H1 (cell line): ENCODE measurements at regions not wholly inside any gene's neighbourhood (a gene's known extent, or its start where the extent isn't known, plus 50 kb on each side); places are given as distances from the start of the nearest gene placed in this dataset.

ENCODE experiments used
- CTCF ChIA-PET: fragments of 300-600 bp; sonication (Branson Sonifier 250); formaldehyde crosslinking; loops from one replicate; lab custom pipeline; 2021; ENCODE audit not compliant: partially characterized antibody; lab: Charles Lee
- POLR2A ChIA-PET: fragments of 300-600 bp; sonication (Branson Sonifier 250); formaldehyde crosslinking; loops from one replicate; lab custom pipeline; 2021; ENCODE audit warnings: inconsistent platforms; ENCODE audit not compliant: partially characterized antibody; lab: Charles Lee
- DNase-seq, 2 experiments: peaks; one replicate each; pipeline versions ENCODE4 v3.0.0 to v3.0.0-alpha.2; 2010 to 2022; ENCODE audit warnings: low spot score in 2 of 2, low read depth in 1 of 2, mixed read lengths in 1 of 2
- FAIRE-seq: peaks from 2 replicates; lab custom pipeline; 2011; peaks lifted over from hg19 to GRCh38; lab: Jason Lieb, UNC
- H2AFZ ChIP-seq: 2 replicates; pipeline ENCODE4 v1.8.1; 2012; ENCODE audit warnings: low read length, inconsistent platforms
- H2AK5ac ChIP-seq: 2 replicates; pipeline ENCODE4 v1.6.1; 2013; ENCODE audit warnings: low read depth, low read length
- H2BK120ac ChIP-seq: replicated peaks from 2 replicates; pipeline ENCODE3; 2013; ENCODE audit warnings: low read depth, low read length, inconsistent platforms
- H2BK12ac ChIP-seq: 2 replicates; pipeline ENCODE4 v1.6.1; 2013; ENCODE audit warnings: low read depth, low read length
- H2BK15ac ChIP-seq: 2 replicates; pipeline ENCODE4 v1.6.1; 2013; ENCODE audit warnings: low read length
- H2BK20ac ChIP-seq: 2 replicates; pipeline ENCODE4 v1.6.1; 2013; ENCODE audit warnings: low read length
- H2BK5ac ChIP-seq: 2 replicates; pipeline ENCODE4 v1.6.1; 2013; ENCODE audit warnings: low read depth, low read length
- H3K14ac ChIP-seq: 2 replicates; pipeline ENCODE4 v1.6.1; 2013; ENCODE audit warnings: inconsistent platforms; ENCODE audit not compliant: insufficient read length
- H3K18ac ChIP-seq: 2 replicates; pipeline ENCODE4 v1.6.1; 2013; ENCODE audit warnings: low read length; ENCODE audit errors: extremely low read depth
- H3K23ac ChIP-seq: 2 replicates; pipeline ENCODE4 v1.6.1; 2013; ENCODE audit warnings: inconsistent platforms; ENCODE audit not compliant: insufficient read length
- H3K23me2 ChIP-seq: 2 replicates; pipeline ENCODE4 v1.6.1; 2013; ENCODE audit warnings: low read depth, low read length
- H3K27ac ChIP-seq: 2 replicates; pipeline ENCODE4 v1.6.1; 2011; ENCODE audit warnings: low read depth, low read length, inconsistent platforms
- H3K27me3 ChIP-seq, 4 experiments: replicated peaks in 1 of 4; 1 replicate in 1 of 4; 2 replicates in 3 of 4; pipeline versions ENCODE4 v1.6.1 to v1.8.1; 2011 to 2013; ENCODE audit warnings: low read length in 3 of 4, mild to moderate bottlenecking in 3 of 4, inconsistent platforms in 2 of 4, mixed read lengths in 2 of 4, moderate library complexity in 1 of 4; ENCODE audit not compliant: control insufficient read depth in 3 of 4, insufficient read depth in 3 of 4; ENCODE audit errors: extremely low read depth in 1 of 4
- H3K36me3 ChIP-seq, 4 experiments: 2 replicates each; pipeline versions ENCODE4 v1.6.1 to v1.8.1; 2011 to 2013; ENCODE audit warnings: mild to moderate bottlenecking in 4 of 4, low read length in 3 of 4, moderate library complexity in 2 of 4, control low read depth in 1 of 4, inconsistent platforms in 1 of 4; ENCODE audit not compliant: insufficient read depth in 4 of 4, control insufficient read depth in 2 of 4
- H3K4ac ChIP-seq: replicated peaks from 2 replicates; pipeline ENCODE3; 2013; ENCODE audit warnings: low read length, low read depth, mixed read lengths, inconsistent platforms; ENCODE audit not compliant: insufficient read length
- H3K4me1 ChIP-seq, 4 experiments: replicated peaks in 1 of 4; 1 replicate in 1 of 4; 2 replicates in 3 of 4; pipeline versions ENCODE4 v1.6.1 to v1.8.1; 2011 to 2013; ENCODE audit warnings: low read length in 3 of 4, inconsistent platforms in 2 of 4, mixed read lengths in 1 of 4; ENCODE audit not compliant: insufficient read depth in 4 of 4, control insufficient read depth in 3 of 4
- H3K4me2 ChIP-seq, 2 experiments: 2 replicates each; pipeline versions ENCODE4 v1.6.1 to v1.8.1; 2011 to 2013; ENCODE audit warnings: low read depth in 2 of 2, low read length in 2 of 2, control low read depth in 1 of 2, inconsistent platforms in 1 of 2, mild to moderate bottlenecking in 1 of 2; ENCODE audit not compliant: insufficient read depth in 1 of 2
- H3K4me3 ChIP-seq, 4 experiments: fragments of 200-600, 300-600 bp in 1 of 4; sonication (generic), shearing (Covaris generic), sonication (Bioruptor Twin) in 1 of 4; 2 replicates each; pipeline versions ENCODE4 v1.5.1 to v1.8.1; 2011 to 2016; ENCODE audit warnings: low read length in 4 of 4, low read depth in 3 of 4, control low read depth in 2 of 4, inconsistent platforms in 2 of 4, mild to moderate bottlenecking in 2 of 4, mixed read lengths in 1 of 4, moderate library complexity in 1 of 4; ENCODE audit not compliant: insufficient read depth in 2 of 4; ENCODE audit errors: extremely low read depth in 1 of 4
- H3K56ac ChIP-seq: replicated peaks from 2 replicates; pipeline ENCODE3; 2013; ENCODE audit warnings: low read depth, mild to moderate bottlenecking, mixed read lengths, low read length, inconsistent platforms; ENCODE audit not compliant: insufficient read length
- H3K79me1 ChIP-seq: 2 replicates; pipeline ENCODE4 v1.6.1; 2013; ENCODE audit warnings: low read depth, low read length, control low read depth
- H3K79me2 ChIP-seq, 2 experiments: 2 replicates each; pipeline versions ENCODE4 v1.6.1 to v1.8.1; 2012 to 2013; ENCODE audit warnings: low read length in 2 of 2, mild to moderate bottlenecking in 2 of 2, inconsistent platforms in 1 of 2; ENCODE audit not compliant: insufficient read depth in 2 of 2, control insufficient read depth in 1 of 2
- H3K9ac ChIP-seq, 4 experiments: replicated peaks in 1 of 4; 1 replicate in 1 of 4; 2 replicates in 3 of 4; pipeline versions ENCODE4 v1.6.1 to v1.8.1; 2011 to 2013; ENCODE audit warnings: low read depth in 3 of 4, low read length in 3 of 4, control low read depth in 2 of 4, mild to moderate bottlenecking in 2 of 4, moderate library complexity in 2 of 4, inconsistent platforms in 1 of 4; ENCODE audit errors: extremely low read depth in 1 of 4
- H3K9me3 ChIP-seq, 2 experiments: 2 replicates each; pipeline versions ENCODE4 v1.6.1 to v1.8.1; 2012 to 2013; ENCODE audit warnings: mild to moderate bottlenecking in 2 of 2, moderate library complexity in 2 of 2, control low read depth in 1 of 2, inconsistent platforms in 1 of 2, low read depth in 1 of 2, low read length in 1 of 2, mixed read lengths in 1 of 2; ENCODE audit not compliant: insufficient read depth in 2 of 2
- H4K20me1 ChIP-seq, 2 experiments: replicated peaks in 1 of 2; 2 replicates each; pipeline versions ENCODE3 to v1.8.1; 2011 to 2013; ENCODE audit warnings: inconsistent platforms in 2 of 2, low read length in 2 of 2, mild to moderate bottlenecking in 1 of 2; ENCODE audit not compliant: insufficient read depth in 2 of 2, control insufficient read depth in 1 of 2
- H4K5ac ChIP-seq: 2 replicates; pipeline ENCODE4 v1.6.1; 2013; ENCODE audit warnings: low read length, low read depth, mixed read lengths, inconsistent platforms; ENCODE audit not compliant: insufficient read length
- H4K8ac ChIP-seq: 2 replicates; pipeline ENCODE4 v1.8.0; 2013; ENCODE audit warnings: mild to moderate bottlenecking, moderate library complexity, low read length, inconsistent platforms; ENCODE audit not compliant: insufficient read depth; ENCODE audit errors: extremely low read depth
- H4K91ac ChIP-seq: replicated peaks from 2 replicates; pipeline ENCODE3; 2013; ENCODE audit warnings: low read length, mixed read lengths, inconsistent platforms; ENCODE audit not compliant: insufficient read length
- CEBPB ChIP-seq: IDR thresholded peaks from 2 replicates; pipeline ENCODE4 v1.6.1; 2012; ENCODE audit warnings: low read depth, low read length
- CHD1 ChIP-seq: IDR thresholded peaks from 2 replicates; pipeline ENCODE4 v1.6.1; 2012; ENCODE audit warnings: low read depth, low read length, improper control_type of control experiment
- EZH2 ChIP-seq: fragments of 200-600 bp; sonication (generic); IDR thresholded peaks from 2 replicates; pipeline ENCODE4 v1.7.1; 2012; ENCODE audit warnings: low read depth, mild to moderate bottlenecking, moderate library complexity, low read length, inconsistent platforms; ENCODE audit not compliant: severe bottlenecking
- HDAC6 ChIP-seq: IDR thresholded peaks from one replicate; pipeline ENCODE4 v1.7.1; 2012; ENCODE audit warnings: low read depth, mild to moderate bottlenecking, inconsistent platforms, low read length, moderate library complexity
- JUND ChIP-seq: IDR thresholded peaks from 2 replicates; pipeline ENCODE4 v1.6.1; 2011; ENCODE audit warnings: mild to moderate bottlenecking, improper control_type of control experiment, low read length
- KDM5A ChIP-seq: fragments of 200-600 bp; IDR thresholded peaks from 2 replicates; pipeline ENCODE4 v1.7.1; 2012; ENCODE audit warnings: mild to moderate bottlenecking, low read length, inconsistent platforms, mixed read lengths
- POLR2A ChIP-seq, 2 experiments: IDR thresholded peaks; 1 replicate in 1 of 2; 2 replicates in 1 of 2; pipeline ENCODE4 v1.6.1; 2011; ENCODE audit warnings: low read depth in 2 of 2, low read length in 2 of 2, mild to moderate bottlenecking in 2 of 2; ENCODE audit errors: control extremely low read depth in 1 of 2
- POLR2AphosphoS5 ChIP-seq: IDR thresholded peaks from 2 replicates; pipeline ENCODE4 v1.6.1; 2011; ENCODE audit warnings: low read depth, low read length
- POU5F1 ChIP-seq: IDR thresholded peaks from 2 replicates; pipeline ENCODE4 v1.6.1; 2011; ENCODE audit warnings: low read depth, mild to moderate bottlenecking, low read length, moderate library complexity
- SAP30 ChIP-seq: fragments of 300-600 bp; sonication (generic); IDR thresholded peaks from 2 replicates; pipeline ENCODE4 v1.7.1; 2012; ENCODE audit warnings: low read length, moderate library complexity, mild to moderate bottlenecking, inconsistent platforms; ENCODE audit not compliant: insufficient read depth, insufficient replicate concordance
- SP1 ChIP-seq: IDR thresholded peaks from 2 replicates; pipeline ENCODE4 v1.6.1; 2011; ENCODE audit warnings: low read depth, low read length
- TCF12 ChIP-seq: IDR thresholded peaks from 2 replicates; pipeline ENCODE4 v1.6.1; 2011; ENCODE audit warnings: low read depth, mild to moderate bottlenecking, low read length
- TEAD4 ChIP-seq: IDR thresholded peaks from 2 replicates; pipeline ENCODE4 v1.6.1; 2012; ENCODE audit warnings: low read depth, low read length, inconsistent platforms, mixed read lengths
- YY1 ChIP-seq: IDR thresholded peaks from 2 replicates; pipeline ENCODE4 v1.6.1; 2011; ENCODE audit warnings: low read depth, mild to moderate bottlenecking, low read length
- WGBS, 2 experiments: shearing (Covaris generic) in 1 of 2; methylation state at CpG; one replicate each; pipeline versions ENCODE4 v1.1.6 to v1.1.7; 2013 to 2015; ENCODE audit warnings: low lambda C conversion rate in 2 of 2, mixed read lengths in 2 of 2, inconsistent platforms in 1 of 2, low coverage in 1 of 2, missing lambda C conversion rate in 1 of 2; ENCODE audit not compliant: insufficient replicate concordance in 2 of 2, insufficient coverage in 1 of 2, insufficient read length in 1 of 2; ENCODE audit errors: extremely low coverage in 1 of 2, missing lambda C conversion rate in 1 of 2; 5-methylcytosine and 5-hydroxymethylcytosine counted together

- no peak overlapping the region for H3K14ac ChIP-seq
- no peak overlapping the region for H3K27ac ChIP-seq
- H3K4ac ChIP-seq: no peak overlapping the region
- ChIA-PET POLR2A (no interaction called here), CTCF (interaction anchor here (0.7 to 1.5 kb wide), 6 partner anchors 9 to 38 kb away, joined by 3 to 5 read pairs (median 3); no protein-coding TSS in a partner anchor)
- no peaks in the 10 kb centered on the region for H3K79me2 ChIP-seq
- H2BK20ac ChIP-seq: no peak overlapping the region
- H2BK15ac ChIP-seq: no peak overlapping the region
- no peak overlapping the region for H3K4me3 ChIP-seq
- H3K4me1 ChIP-seq: peaks cover 0 to 12% (median 5%) of the 10 kb centered on the region in 4 experiments; a peak in 6 of 7 replicates
- no peak overlapping the region for H3K18ac ChIP-seq
- H2AK5ac ChIP-seq: no peak overlapping the region
- no peak overlapping the region for H2BK5ac ChIP-seq
- no peak overlapping the region for H2BK120ac ChIP-seq
- no peak overlapping the region for H3K9ac ChIP-seq
- H3K36me3 ChIP-seq: no peaks in the 10 kb centered on the region
- H2BK12ac ChIP-seq: no peak overlapping the region
- no peaks in the 10 kb centered on the region for H3K23me2 ChIP-seq
- H3K23ac ChIP-seq: no peak overlapping the region
- H4K20me1 ChIP-seq: no peaks in the 10 kb centered on the region
- FAIRE-seq (no peak), DNase-seq (no peak)
- H4K5ac ChIP-seq: no peak overlapping the region
- H3K27me3 ChIP-seq: no peaks in the 10 kb centered on the region
- no peak overlapping the region for H4K8ac ChIP-seq
- H2AFZ ChIP-seq: no peak overlapping the region
- WGBS, 2 experiments: 68% methylated on average over 6 of the region's 6 CpGs; no CpG with 5 or more reads in 1 of the 2 experiments
- H4K91ac ChIP-seq: no peak overlapping the region
- no peaks in the 10 kb centered on the region for H3K79me1 ChIP-seq
- TF ChIP-seq KDM5A (no peak), JUND (no peak), EZH2 (no peak), CEBPB (no peak), POLR2A (IDR thresholded peaks at IDR 0.05; ENCODE audit: control extremely low read depth in 1 of 2, low read depth in 2 of 2, low read length in 2 of 2) (no peak), CHD1 (no peak), TCF12 (no peak), YY1 (no peak), POU5F1 (no peak), SP1 (no peak), SAP30 (no peak), TEAD4 (no peak), POLR2AphosphoS5 (no peak), HDAC6 (no peak)
- TF ChIP-seq, all 59 proteins: peak for 0
- Histone ChIP-seq H3K4me2 (no peak overlapping the region), H3K9me3 (no peaks in the 10 kb centered on the region), H3K56ac (no peak overlapping the region)
Measured at GRCh38 chr2:9748577-9748976, 94.7 kb upstream of the TAF1B start.
